Effector memory CD8-positive, alpha-beta T cell (primary cell): ENCODE measurements at regions not wholly inside any gene's neighbourhood (a gene's known extent, or its start where the extent isn't known, plus 50 kb on each side); places are given as distances from the start of the nearest gene placed in this dataset.
"Not testable (repeated sequence)": the region's sequence is repeated elsewhere in the genome, so short reads cannot be mapped to it uniquely, and the experiment has no call there.

Experiments used
- ATAC-seq: fragments of 150-1000 bp; cut with Tn5 transposase; replicated peaks from 2 replicates; pipeline ENCODE4 v1.10.0; 2021; ENCODE audit warnings: mild to moderate bottlenecking, moderate library complexity
- DNase-seq, 3 experiments: peaks; one replicate each; pipeline ENCODE4 v3.0.0; 2021
- H3K27ac Mint-ChIP-seq, 2 donors: one replicate each; pipeline ENCODE4 v1.8.0; 2022; ENCODE audit warnings: mild to moderate bottlenecking in 2 of 2, mixed read lengths in 2 of 2, moderate library complexity in 2 of 2
- H3K27me3 Mint-ChIP-seq, 2 donors: one replicate each; pipeline ENCODE4 v1.8.0; 2022; ENCODE audit warnings: mixed read lengths in 2 of 2
- H3K36me3 Mint-ChIP-seq: one replicate; pipeline ENCODE4 v1.8.0; 2022; ENCODE audit warnings: mild to moderate bottlenecking, moderate library complexity, mixed read lengths; ENCODE audit not compliant: insufficient read depth
- H3K4me1 Mint-ChIP-seq, 2 donors: one replicate each; pipeline ENCODE4 v1.8.0; 2022; ENCODE audit warnings: low read depth in 2 of 2, mixed read lengths in 2 of 2
- H3K4me3 Mint-ChIP-seq, 2 donors: one replicate each; pipeline ENCODE4 v1.8.0; 2022; ENCODE audit warnings: mild to moderate bottlenecking in 2 of 2, mixed read lengths in 2 of 2, moderate library complexity in 2 of 2
- H3K9me3 Mint-ChIP-seq, 2 donors: one replicate each; pipeline ENCODE4 v1.8.0; 2022; ENCODE audit warnings: mixed read lengths in 2 of 2

GRCh38 chrX:110512341-110512740, 153.7 kb downstream of the RTL9 start:
- no peak for DNase-seq
- no peak overlapping the region for H3K4me3 Mint-ChIP-seq
- no peaks in the 10 kb centered on the region for H3K4me1 Mint-ChIP-seq
- no peaks in the 10 kb centered on the region for H3K9me3 Mint-ChIP-seq
- H3K27me3 Mint-ChIP-seq = no peaks in the 10 kb centered on the region
- ATAC-seq = no peak
- no peaks in the 10 kb centered on the region for H3K36me3 Mint-ChIP-seq
- no peak overlapping the region for H3K27ac Mint-ChIP-seq

- no peaks in the 10 kb centered on the region for H3K9me3 Mint-ChIP-seq
- no peaks in the 10 kb centered on the region for H3K27me3 Mint-ChIP-seq
- no peak overlapping the region for H3K4me3 Mint-ChIP-seq
- ATAC-seq (no peak), DNase-seq (no peak)
- H3K4me1 Mint-ChIP-seq = no peaks in the 10 kb centered on the region
- no peak overlapping the region for H3K27ac Mint-ChIP-seq
- H3K36me3 Mint-ChIP-seq = no peaks in the 10 kb centered on the region
These were observed 155.9 kb downstream of the RTL9 start for GRCh38 chrX:110514509-110514908.

GRCh38 chrX:110519501-110519900, 160.9 kb downstream of the RTL9 start:
- H3K4me1 Mint-ChIP-seq = no peaks in the 10 kb centered on the region
- H3K27me3 Mint-ChIP-seq = no peaks in the 10 kb centered on the region
- H3K9me3 Mint-ChIP-seq = no peaks in the 10 kb centered on the region
- no peaks in the 10 kb centered on the region for H3K36me3 Mint-ChIP-seq
- H3K27ac Mint-ChIP-seq = no peak overlapping the region
- no peak overlapping the region for H3K4me3 Mint-ChIP-seq
- DNase-seq (no peak), ATAC-seq (no peak)

GRCh38 chrX:110519906-110520452, 161.3 kb downstream of the RTL9 start:
- ATAC-seq = no peak

GRCh38 chrX:110520652-110521051, 162.0 kb downstream of the RTL9 start:
- not testable (repeated sequence) for H3K4me1 Mint-ChIP-seq, DNase-seq, H3K36me3 Mint-ChIP-seq, H3K27ac Mint-ChIP-seq, ATAC-seq, H3K4me3 Mint-ChIP-seq, H3K9me3 Mint-ChIP-seq, H3K27me3 Mint-ChIP-seq

More at GRCh38 chrX:110519906-110520452, 161.3 kb downstream of the RTL9 start:
- DNase-seq = no peak
- H3K4me3 Mint-ChIP-seq = no peak overlapping the region
- no peaks in the 10 kb centered on the region for H3K27me3 Mint-ChIP-seq
- H3K9me3 Mint-ChIP-seq = no peaks in the 10 kb centered on the region
- H3K4me1 Mint-ChIP-seq = no peaks in the 10 kb centered on the region
- H3K27ac Mint-ChIP-seq = no peak overlapping the region
- H3K36me3 Mint-ChIP-seq = no peaks in the 10 kb centered on the region

GRCh38 chrX:110531873-110532580, 173.4 kb downstream of the RTL9 start:
- Mint-ChIP-seq H3K9me3 (no peaks in the 10 kb centered on the region), H3K27me3 (no peaks in the 10 kb centered on the region), H3K27ac (no peak overlapping the region), H3K4me1 (no peaks in the 10 kb centered on the region), H3K36me3 (no peaks in the 10 kb centered on the region), H3K4me3 (no peak overlapping the region)
- DNase-seq = no peak
- no peak for ATAC-seq

GRCh38 chrX:110532581-110532931, 173.9 kb downstream of the RTL9 start:
- no peak for DNase-seq
- ATAC-seq = no peak
- no peak overlapping the region for H3K4me3 Mint-ChIP-seq

GRCh38 chrX:110536816-110537215, 178.2 kb downstream of the RTL9 start:
- Mint-ChIP-seq H3K27ac (no peak overlapping the region), H3K36me3 (no peaks in the 10 kb centered on the region)
- DNase-seq = no peak

More at GRCh38 chrX:110532581-110532931, 173.9 kb downstream of the RTL9 start:
- Mint-ChIP-seq H3K36me3 (no peaks in the 10 kb centered on the region), H3K27me3 (no peaks in the 10 kb centered on the region), H3K27ac (no peak overlapping the region), H3K4me1 (no peaks in the 10 kb centered on the region), H3K9me3 (no peaks in the 10 kb centered on the region)

GRCh38 chrX:110541266-110541665, 182.6 kb downstream of the RTL9 start:
- H3K36me3 Mint-ChIP-seq = no peaks in the 10 kb centered on the region
- no peak overlapping the region for H3K27ac Mint-ChIP-seq
- DNase-seq = no peak
- H3K27me3 Mint-ChIP-seq = no peaks in the 10 kb centered on the region
- H3K4me1 Mint-ChIP-seq = no peaks in the 10 kb centered on the region
- no peaks in the 10 kb centered on the region for H3K9me3 Mint-ChIP-seq
- H3K4me3 Mint-ChIP-seq = no peak overlapping the region
- no peak for ATAC-seq

More at GRCh38 chrX:110536816-110537215, 178.2 kb downstream of the RTL9 start:
- ATAC-seq = no peak
- no peaks in the 10 kb centered on the region for H3K9me3 Mint-ChIP-seq
- H3K4me1 Mint-ChIP-seq = no peaks in the 10 kb centered on the region
- H3K4me3 Mint-ChIP-seq = no peak overlapping the region
- no peaks in the 10 kb centered on the region for H3K27me3 Mint-ChIP-seq

- H3K36me3 Mint-ChIP-seq, H3K4me3 Mint-ChIP-seq, DNase-seq, H3K4me1 Mint-ChIP-seq, ATAC-seq, H3K9me3 Mint-ChIP-seq, H3K27ac Mint-ChIP-seq, H3K27me3 Mint-ChIP-seq: not testable (repeated sequence)
These were observed 192.2 kb downstream of the RTL9 start for GRCh38 chrX:110550854-110551253.

GRCh38 chrX:110557864-110558263, 199.2 kb downstream of the RTL9 start:
- no peak overlapping the region for H3K27ac Mint-ChIP-seq
- ATAC-seq (no peak), DNase-seq (no peak)
- no peak overlapping the region for H3K4me3 Mint-ChIP-seq
- H3K27me3 Mint-ChIP-seq = no peaks in the 10 kb centered on the region
- H3K9me3 Mint-ChIP-seq = peaks cover 0 to 2% of the 10 kb centered on the region in 2 donors
- H3K36me3 Mint-ChIP-seq = no peaks in the 10 kb centered on the region
- no peaks in the 10 kb centered on the region for H3K4me1 Mint-ChIP-seq

GRCh38 chrX:110558406-110558805, 199.8 kb downstream of the RTL9 start:
- Mint-ChIP-seq H3K27me3 (no peaks in the 10 kb centered on the region), H3K36me3 (no peaks in the 10 kb centered on the region), H3K27ac (no peak overlapping the region), H3K4me1 (no peaks in the 10 kb centered on the region), H3K9me3 (peaks cover 0 to 2% of the 10 kb centered on the region in 2 donors), H3K4me3 (no peak overlapping the region)
- DNase-seq (no peak), ATAC-seq (no peak)

GRCh38 chrX:110561034-110561433, 202.4 kb downstream of the RTL9 start:
- Mint-ChIP-seq H3K27ac (no peak overlapping the region), H3K36me3 (no peaks in the 10 kb centered on the region), H3K4me1 (no peaks in the 10 kb centered on the region)

GRCh38 chrX:110563282-110563681, 204.6 kb downstream of the RTL9 start:
- Mint-ChIP-seq H3K27me3 (no peaks in the 10 kb centered on the region), H3K9me3 (no peaks in the 10 kb centered on the region), H3K36me3 (no peaks in the 10 kb centered on the region), H3K27ac (no peak overlapping the region), H3K4me3 (no peak overlapping the region), H3K4me1 (no peaks in the 10 kb centered on the region)
- DNase-seq = no peak
- no peak for ATAC-seq

More at GRCh38 chrX:110561034-110561433, 202.4 kb downstream of the RTL9 start:
- ATAC-seq = no peak
- Mint-ChIP-seq H3K9me3 (peaks cover 0 to 2% of the 10 kb centered on the region in 2 donors), H3K27me3 (no peaks in the 10 kb centered on the region), H3K4me3 (no peak overlapping the region)
- DNase-seq = no peak
